GM23338 (cell line): ENCODE measurements at regions not wholly inside any gene's neighbourhood (a gene's known extent, or its start where the extent isn't known, plus 50 kb on each side); places are given as distances from the start of the nearest gene placed in this dataset.

ENCODE experiments used
- ATAC-seq: fragments of 200-7000 bp; cut with Tn5 transposase; 3 replicates; pipeline ENCODE4 v1.9.1; 2020
- DNase-seq: peaks from one replicate; pipeline ENCODE4 v3.0.0-alpha.2; 2015; ENCODE audit warnings: low spot score
- H2AFZ ChIP-seq: fragments of 200-600 bp; sonication (generic); 2 replicates; pipeline ENCODE4 v1.8.0; 2016; ENCODE audit warnings: antibody characterized with exemption, mild to moderate bottlenecking, moderate library complexity
- H3F3A ChIP-seq: fragments of 200-600 bp; sonication (generic); replicated peaks from 2 replicates; pipeline ENCODE4 v1.8.0; 2017; ENCODE audit warnings: antibody characterized with exemption, mixed run types, low read depth
- H3K27ac ChIP-seq: fragments of 200-600 bp; sonication (generic); 2 replicates; pipeline ENCODE4 v1.6.1; 2016; ENCODE audit warnings: low read depth
- H3K27me3 ChIP-seq: fragments of 200-600 bp; sonication (generic); 2 replicates; pipeline ENCODE4 v1.8.0; 2016; ENCODE audit warnings: mild to moderate bottlenecking, mixed run types, moderate library complexity; ENCODE audit not compliant: insufficient read depth
- H3K36me3 ChIP-seq: fragments of 200-600 bp; sonication (generic); 2 replicates; pipeline ENCODE4 v1.8.0; 2016; ENCODE audit warnings: mild to moderate bottlenecking; ENCODE audit not compliant: insufficient read depth
- H3K4me1 ChIP-seq: fragments of 200-600 bp; sonication (generic); 2 replicates; pipeline ENCODE4 v1.8.0; 2016; ENCODE audit warnings: mild to moderate bottlenecking, moderate library complexity; ENCODE audit not compliant: insufficient read depth
- H3K4me2 ChIP-seq: fragments of 200-600 bp; sonication (generic); 2 replicates; pipeline ENCODE4 v1.7.1; 2017; ENCODE audit warnings: mixed run types
- H3K4me3 ChIP-seq: fragments of 200-600 bp; sonication (generic); 2 replicates; pipeline ENCODE4 v1.6.1; 2016; ENCODE audit warnings: mixed run types
- H3K79me2 ChIP-seq: fragments of 200-600 bp; sonication (generic); replicated peaks from 2 replicates; pipeline ENCODE4 v1.8.0; 2017; ENCODE audit warnings: mild to moderate bottlenecking; ENCODE audit not compliant: insufficient read depth
- H3K9me2 ChIP-seq: fragments of 200-600 bp; sonication (generic); 2 replicates; pipeline ENCODE4 v1.8.0; 2017; ENCODE audit not compliant: insufficient read depth
- H4K20me1 ChIP-seq: fragments of 200-600 bp; sonication (generic); replicated peaks from 2 replicates; pipeline ENCODE4 v1.8.0; 2017; ENCODE audit warnings: mild to moderate bottlenecking; ENCODE audit not compliant: insufficient read depth
- H3K27ac Mint-ChIP-seq: 2 replicates; pipeline ENCODE4 v1.8.0; 2020; ENCODE audit warnings: inconsistent platforms, mild to moderate bottlenecking, moderate library complexity, mixed read lengths
- H3K27me3 Mint-ChIP-seq: 3 replicates; pipeline ENCODE4 v1.8.0; 2022; ENCODE audit warnings: low read depth, mild to moderate bottlenecking, moderate library complexity, mixed read lengths, inconsistent platforms; ENCODE audit not compliant: insufficient read depth, poor library complexity
- H3K36me3 Mint-ChIP-seq: 3 replicates; pipeline ENCODE4 v1.8.0; 2021; ENCODE audit warnings: low read depth, mild to moderate bottlenecking, inconsistent platforms, moderate library complexity, mixed read lengths
- H3K4me1 Mint-ChIP-seq: 3 replicates; pipeline ENCODE4 v1.8.0; 2020; ENCODE audit warnings: mild to moderate bottlenecking, inconsistent platforms, mixed read lengths
- H3K4me3 Mint-ChIP-seq: 3 replicates; pipeline ENCODE4 v1.8.0; 2021; ENCODE audit warnings: moderate library complexity, mild to moderate bottlenecking, inconsistent platforms, mixed read lengths
- H3K9me3 Mint-ChIP-seq: 3 replicates; pipeline ENCODE4 v1.8.0; 2020; ENCODE audit warnings: moderate library complexity, mild to moderate bottlenecking, inconsistent platforms, mixed read lengths
- ETS1 ChIP-seq: IDR thresholded peaks from 2 replicates; pipeline ENCODE4 v1.6.1; 2016; ENCODE audit warnings: antibody characterized with exemption
- EZH2 ChIP-seq: fragments of 200-600 bp; sonication (generic); IDR thresholded peaks from one replicate; pipeline ENCODE4 v1.8.0; 2017; ENCODE audit warnings: antibody characterized with exemption, mild to moderate bottlenecking, low read depth; ENCODE audit not compliant: unreplicated experiment
- REST ChIP-seq: IDR thresholded peaks from one replicate; pipeline ENCODE4 v1.6.1; 2018; ENCODE audit warnings: antibody characterized with exemption; ENCODE audit not compliant: unreplicated experiment
- ZNF462 ChIP-seq: fragments of 250-450 bp; sonication (Bioruptor Pico); IDR thresholded peaks from 2 replicates; pipeline ENCODE4 v1.5.0; 2020; ENCODE audit warnings: mild to moderate bottlenecking, moderate library complexity

GRCh38 chr10:126833542-126833941 lies 71.7 kb upstream of the DOCK1 start:
- Histone ChIP-seq H3K36me3 (no peaks in the 10 kb centered on the region), H3K9me2 (no peaks in the 10 kb centered on the region), H3K4me3 (no peak overlapping the region), H2AFZ (no peak overlapping the region), H3K27ac (no peak overlapping the region), H3F3A (no peaks in the 10 kb centered on the region), H3K27me3 (no peaks in the 10 kb centered on the region), H3K79me2 (no peaks in the 10 kb centered on the region), H3K4me1 (no peaks in the 10 kb centered on the region), H3K4me2 (no peak overlapping the region), H4K20me1 (no peaks in the 10 kb centered on the region)
- peaks cover 5% of the 10 kb centered on the region; the same call in 2 of the 3 replicates for H3K4me1 Mint-ChIP-seq
- no peaks in the 10 kb centered on the region for H3K9me3 Mint-ChIP-seq
- no peaks in the 10 kb centered on the region for H3K36me3 Mint-ChIP-seq
- H3K27me3 Mint-ChIP-seq, result peaks cover 4% of the 10 kb centered on the region
- DNase-seq (no peak), ATAC-seq (no peak)
- no peak overlapping the region for H3K27ac Mint-ChIP-seq
- no peak overlapping the region for H3K4me3 Mint-ChIP-seq
- TF ChIP-seq ZNF462 (CRISPR knock-in tag) (no peak), ETS1 (no peak), EZH2 (no peak), REST (no peak)
